HepG2 (cell line): ENCODE measurements at regions not wholly inside any gene's neighbourhood (a gene's known extent, or its start where the extent isn't known, plus 50 kb on each side); places are given as distances from the start of the nearest gene placed in this dataset.

ENCODE experiments used
- ATAC-seq: fragments of 200-7000 bp; cut with Tn5 transposase; 3 replicates; pipeline ENCODE4 v1.9.1; 2020; ENCODE audit warnings: mild to moderate bottlenecking, moderate library complexity
- BruUV-seq: library from RNA; stranded (reverse); fragments of 400-500 nt; replicated peaks from 2 replicates; lab custom pipeline; 2021; lab: Mats Ljungman, UMichigan
- CTCF ChIA-PET: fragments of 300-600 bp; formaldehyde crosslinking; extraction: SDS; loops from one replicate; lab custom pipeline; 2021; ENCODE audit warnings: low total read pairs, inconsistent platforms, low intra/inter-chr PET ratio; lab: Yijun Ruan, JAX
- POLR2A ChIA-PET: fragments of 350-600 bp; sonication (Branson Sonifier 250); formaldehyde crosslinking; loops from one replicate; lab custom pipeline; 2020; ENCODE audit warnings: antibody characterized with exemption, inconsistent platforms; lab: Yijun Ruan, JAX
- DNase-seq: peaks from one replicate; pipeline ENCODE4 v3.0.0-alpha.2; 2015; ENCODE audit warnings: low spot score
- FAIRE-seq: peaks from 3 replicates; lab custom pipeline; 2011; peaks lifted over from hg19 to GRCh38; lab: Jason Lieb, UNC
- H2AFZ ChIP-seq: one replicate; pipeline ENCODE4 v1.6.1; 2011; ENCODE audit warnings: low read length, inconsistent platforms
- H3K27ac ChIP-seq: fragments of 300-600 bp; 3 replicates; pipeline ENCODE4 v1.8.0; 2011; ENCODE audit warnings: mixed run types, mild to moderate bottlenecking, mixed read lengths, low read length, inconsistent platforms; ENCODE audit not compliant: insufficient read depth; ENCODE audit errors: extremely low read length
- H3K27me3 ChIP-seq, 2 experiments: fragments of 200-600 bp in 1 of 2; 2 replicates in 1 of 2; 3 replicates in 1 of 2; pipeline versions ENCODE4 v1.6.0 to v1.8.0; 2011; ENCODE audit warnings: low read length in 2 of 2, mild to moderate bottlenecking in 2 of 2, moderate library complexity in 2 of 2, inconsistent platforms in 1 of 2; ENCODE audit not compliant: insufficient read depth in 2 of 2, control insufficient read depth in 1 of 2
- H3K36me3 ChIP-seq, 2 experiments: fragments of 200-600 bp in 1 of 2; replicated peaks in 1 of 2; 2 replicates in 1 of 2; 3 replicates in 1 of 2; pipeline versions ENCODE4 v1.5.1 to v1.8.0; 2011; ENCODE audit warnings: low read length in 2 of 2, inconsistent platforms in 1 of 2; ENCODE audit not compliant: insufficient read depth in 2 of 2, control insufficient read depth in 1 of 2
- H3K4me1 ChIP-seq: 2 replicates; pipeline ENCODE4 v1.5.1; 2012; ENCODE audit warnings: low read length, inconsistent platforms; ENCODE audit not compliant: insufficient read depth
- H3K4me2 ChIP-seq: 2 replicates; pipeline ENCODE4 v1.6.0; 2011; ENCODE audit warnings: low read depth, low read length, inconsistent platforms
- H3K4me3 ChIP-seq, 3 experiments: fragments of 200-600 bp in 1 of 3; sonication (generic), shearing (Covaris generic) in 1 of 3; replicated peaks in 1 of 3; 2 replicates each; pipeline ENCODE4 v1.5.1; 2011 to 2016; ENCODE audit warnings: low read length in 3 of 3, inconsistent platforms in 2 of 3, low read depth in 2 of 3, mild to moderate bottlenecking in 2 of 3, control low read depth in 1 of 3, mixed read lengths in 1 of 3; ENCODE audit not compliant: insufficient read depth in 1 of 3
- H3K79me2 ChIP-seq: one replicate; pipeline ENCODE4 v1.6.1; 2011; ENCODE audit warnings: low read length, inconsistent platforms; ENCODE audit not compliant: insufficient read depth
- H3K9ac ChIP-seq: 2 replicates; pipeline ENCODE4 v1.6.0; 2011; ENCODE audit warnings: mild to moderate bottlenecking, low read depth, low read length, inconsistent platforms; ENCODE audit not compliant: insufficient read depth
- H3K9me3 ChIP-seq: 2 replicates; pipeline ENCODE4 v1.5.1; 2012; ENCODE audit warnings: mild to moderate bottlenecking, low read length
- H4K20me1 ChIP-seq: 2 replicates; pipeline ENCODE4 v1.6.0; 2011; ENCODE audit warnings: inconsistent platforms, mild to moderate bottlenecking, low read length, moderate library complexity; ENCODE audit not compliant: insufficient read depth
- FOXA1 ChIP-seq, 2 experiments: fragments of 450-650 bp in 1 of 2; sonication (generic) in 1 of 2; formaldehyde crosslinking in 1 of 2; IDR thresholded peaks; 2 replicates each; pipeline versions ENCODE4 v1.4.0 to v1.6.1; 2016 to 2020; ENCODE audit warnings: missing genetic modification reagents in 1 of 2
- FOXA3 ChIP-seq: IDR thresholded peaks from 2 replicates; pipeline ENCODE4 v1.6.1; 2016; ENCODE audit warnings: missing genetic modification reagents, missing compliant biosample characterization
- FOXP1 ChIP-seq, 2 experiments: fragments of 450-650 bp in 1 of 2; IDR thresholded peaks; 2 replicates each; pipeline ENCODE4 v1.6.1; 2017 to 2018; ENCODE audit warnings: antibody characterized with exemption in 1 of 2
- GABPA ChIP-seq, 2 experiments: IDR thresholded peaks; 2 replicates each; pipeline ENCODE4 v1.6.1; 2011 to 2016; ENCODE audit warnings: low read depth in 2 of 2, low read length in 1 of 2, missing biosample characterization in 1 of 2, missing genetic modification characterization in 1 of 2
- GPN1 ChIP-seq: sonication (generic); formaldehyde crosslinking; IDR thresholded peaks from 2 replicates; pipeline ENCODE4 v1.5.1; 2020; ENCODE audit warnings: missing genetic modification reagents, borderline replicate concordance
- HMG20A ChIP-seq: IDR thresholded peaks from 2 replicates; pipeline ENCODE4 v1.6.1; 2016; ENCODE audit warnings: borderline replicate concordance
- HNRNPLL ChIP-seq: fragments of 200-400 bp; formaldehyde crosslinking; IDR thresholded peaks from 2 replicates; pipeline ENCODE4 v1.6.1; 2017; ENCODE audit warnings: mild to moderate bottlenecking, low read depth, low read length; ENCODE audit not compliant: poor library complexity, severe bottlenecking
- KDM5A ChIP-seq: fragments of 200-600 bp; sonication (generic); IDR thresholded peaks from 2 replicates; pipeline ENCODE4 v1.7.0; 2018; ENCODE audit warnings: antibody characterized with exemption, mild to moderate bottlenecking, low read length, borderline replicate concordance
- MEIS1 ChIP-seq: sonication (generic); formaldehyde crosslinking; IDR thresholded peaks from 2 replicates; pipeline ENCODE4 v1.9.0; 2021; ENCODE audit warnings: mild to moderate bottlenecking, missing genetic modification reagents, moderate library complexity, borderline replicate concordance
- SOX13 ChIP-seq, 3 experiments: fragments of 450-650 bp in 1 of 3; sonication (generic) in 1 of 3; formaldehyde crosslinking in 1 of 3; IDR thresholded peaks in 2 of 3; conservative IDR thresholded peaks in 1 of 3; 2 replicates each; pipeline versions ENCODE4 v1.5.0 to v1.6.1; 2016 to 2020; ENCODE audit warnings: antibody characterized with exemption in 1 of 3, mild to moderate bottlenecking in 1 of 3, missing compliant biosample characterization in 1 of 3, missing genetic modification reagents in 1 of 3, moderate library complexity in 1 of 3
- SOX5 ChIP-seq: IDR thresholded peaks from 2 replicates; pipeline ENCODE4 v1.6.1; 2016; ENCODE audit warnings: borderline replicate concordance
- ZBTB26 ChIP-seq: IDR thresholded peaks from 2 replicates; pipeline ENCODE4 v1.6.1; 2016; ENCODE audit warnings: missing compliant biosample characterization, missing genetic modification reagents, borderline replicate concordance
- ZNF644 ChIP-seq: IDR thresholded peaks from 2 replicates; pipeline ENCODE4 v1.6.1; 2016; ENCODE audit warnings: low read depth
- WGBS: methylation state at CpG from one replicate; pipeline ENCODE4 v1.1.6; 2017; ENCODE audit warnings: low lambda C conversion rate; 5-methylcytosine and 5-hydroxymethylcytosine counted together
- in situ Hi-C: cut with HindIII; loops from 2 replicates; pipeline ENCODE4 v1.10.0; 2017; ENCODE audit warnings: low pct_unique_long_range_greater_than_20kb; ENCODE audit not compliant: extremely low pct_ligation_motif_present
- intact Hi-C: fragments of 100-400 bp; cut with micrococcal nuclease; formaldehyde crosslinking; loops from one replicate; pipeline ENCODE4 v1.10.0; 2022; ENCODE audit not compliant: unreplicated experiment

GRCh38 chr12:58424735-58425392 is 483.5 kb downstream of the ATP23 start:
- Histone ChIP-seq H3K9me3 (no peaks in the 10 kb centered on the region), H3K27ac (no peak overlapping the region), H3K4me2 (no peak overlapping the region), H3K4me3 (no peak overlapping the region), H3K36me3 (no peaks in the 10 kb centered on the region), H3K9ac (no peak overlapping the region), H3K79me2 (no peaks in the 10 kb centered on the region), H2AFZ (no peak overlapping the region), H4K20me1 (no peaks in the 10 kb centered on the region), H3K4me1 (peaks cover 8% of the 10 kb centered on the region; the same call in 1 of the 2 replicates), H3K27me3 (no peaks in the 10 kb centered on the region)
- CTCF ChIA-PET: no interaction called here
- 0% methylated on average over 1 of the region's 1 CpG for WGBS
- intact Hi-C loops: no loop called here
- TF ChIP-seq KDM5A (no peak), MEIS1 (CRISPR knock-in tag) (no peak)
- POLR2A ChIA-PET: interaction anchor here (1.3 kb wide), 1 partner anchor 341 kb away, joined by 5 read pairs; no protein-coding TSS in a partner anchor
- in situ Hi-C loops: loop anchor here (25.0 kb wide), 1 partner anchor 438 kb away; no protein-coding TSS in a partner anchor
- no TSS peak for BruUV-seq
- FAIRE-seq (no peak), DNase-seq (no peak), ATAC-seq (no peak)

- WGBS: 3% methylated on average over 6 of the region's 6 CpGs
- intact Hi-C loops (no loop called here), in situ Hi-C loops (loop anchor here (25.0 kb wide), 1 partner anchor 438 kb away; no protein-coding TSS in a partner anchor)
- Histone ChIP-seq H3K79me2 (no peaks in the 10 kb centered on the region), H3K4me2 (peak overlapping the region; percentile 40), H3K9ac (no peak overlapping the region), H2AFZ (no peak overlapping the region), H3K36me3 (no peaks in the 10 kb centered on the region), H4K20me1 (no peaks in the 10 kb centered on the region), H3K4me1 (peaks cover 8% of the 10 kb centered on the region; the same call in 1 of the 2 replicates), H3K27ac (no peak overlapping the region), H3K9me3 (no peaks in the 10 kb centered on the region), H3K4me3 (peak overlapping the region in 1 of 3 experiments; percentile 26; a peak in 2 of 6 replicates), H3K27me3 (no peaks in the 10 kb centered on the region)
- ChIA-PET CTCF (no interaction called here), POLR2A (interaction anchor here (1.2 to 1.3 kb wide), 2 partner anchors 13 to 340 kb away, joined by 3 to 5 read pairs; no protein-coding TSS in a partner anchor)
- ATAC-seq: peak; percentile 75
- no TSS peak for BruUV-seq
- FAIRE-seq: no peak
- peak; percentile 37 for DNase-seq
- TF ChIP-seq HNRNPLL: no peak
- peak; percentile 34; the same call in 1 of the 2 replicates for TF ChIP-seq HMG20A
- TF ChIP-seq FOXP1 (IDR thresholded peaks at IDR 0.05): no peak
- peak; percentile 42 for TF ChIP-seq FOXP1 (CRISPR knock-in tag; IDR thresholded peaks at IDR 0.05)
- TF ChIP-seq GPN1: no peak
- TF ChIP-seq FOXA3 (CRISPR knock-in tag): peak; percentile 48
- TF ChIP-seq SOX5 (CRISPR knock-in tag): peak; percentile 10; the same call in 1 of the 2 replicates
- TF ChIP-seq ZBTB26: peak; percentile 29; the same call in 1 of the 2 replicates
- TF ChIP-seq GABPA (IDR thresholded peaks at IDR 0.05; ENCODE audit: low read depth, low read length): no peak
- 0 out of 2 replicates have a peak, but pooled peaks have one; percentile 22 for TF ChIP-seq GABPA (CRISPR knock-in tag; IDR thresholded peaks at IDR 0.05; ENCODE audit: low read depth)
- no peak for TF ChIP-seq FOXA1 (IDR thresholded peaks at IDR 0.05)
- TF ChIP-seq FOXA1 (CRISPR knock-in tag; IDR thresholded peaks at IDR 0.05): peak; percentile 33; the same call in 1 of the 2 replicates
- peak; percentile 28; the same call in 1 of the 2 replicates for TF ChIP-seq ZNF644 (CRISPR knock-in tag)
- TF ChIP-seq SOX13 (IDR thresholded peaks at IDR 0.05): no peak
- peak in 1 of 2 experiments; percentile 53; a peak in 1 of 4 replicates for TF ChIP-seq SOX13 (CRISPR knock-in tag; conservative IDR thresholded peaks at IDR 0.05 in 1 of 2, IDR thresholded peaks at IDR 0.05 in 1 of 2)
These were observed 484.4 kb downstream of the ATP23 start for GRCh38 chr12:58425481-58426392.
